NCI-H1417 (cell line): ENCODE measurements at regions not wholly inside any gene's neighbourhood (a gene's known extent, or its start where the extent isn't known, plus 50 kb on each side); places are given as distances from the start of the nearest gene placed in this dataset.

Experiments used
- DNase-seq, 3 experiments: peaks; one replicate each; lab custom pipeline; 2025; lab: John Stamatoyannopoulos, UW

DNA sequence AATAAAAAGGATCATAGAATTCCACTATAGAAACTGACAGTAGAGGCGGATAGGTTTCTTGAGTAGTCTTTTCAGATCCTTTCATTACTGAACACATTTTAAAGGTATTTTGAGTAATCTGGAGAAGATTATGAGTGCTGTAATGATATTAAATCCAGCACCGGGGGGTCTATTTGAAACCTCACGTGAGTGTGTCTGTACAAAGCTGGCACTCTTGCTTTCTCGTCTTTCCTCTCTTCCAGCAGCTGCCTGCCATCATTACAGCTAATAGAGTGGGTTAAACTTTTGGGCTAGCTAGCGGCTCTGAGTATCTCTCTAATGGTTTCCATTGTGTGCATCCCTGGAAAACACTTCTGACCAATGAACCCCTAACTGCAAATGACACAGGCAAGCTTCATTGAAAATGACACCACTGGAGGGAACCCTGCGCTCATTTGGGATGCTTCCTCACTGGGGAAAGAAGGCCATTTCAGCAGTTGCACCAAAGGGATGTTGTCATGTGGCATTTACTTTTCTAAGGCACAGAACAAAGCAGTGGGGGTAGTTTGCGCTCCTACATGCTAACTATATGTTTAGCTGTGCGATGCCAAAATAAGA is 101.0 kb downstream of the HRH4 start:
- DNase-seq = no peak

- DNase-seq = no peak
These were observed 106.8 kb downstream of the HRH4 start for GRCh38 chr18:24567199-24567598.

- no peak for DNase-seq
These were observed 110.3 kb downstream of the HRH4 start for GRCh38 chr18:24570716-24571115.

DNA sequence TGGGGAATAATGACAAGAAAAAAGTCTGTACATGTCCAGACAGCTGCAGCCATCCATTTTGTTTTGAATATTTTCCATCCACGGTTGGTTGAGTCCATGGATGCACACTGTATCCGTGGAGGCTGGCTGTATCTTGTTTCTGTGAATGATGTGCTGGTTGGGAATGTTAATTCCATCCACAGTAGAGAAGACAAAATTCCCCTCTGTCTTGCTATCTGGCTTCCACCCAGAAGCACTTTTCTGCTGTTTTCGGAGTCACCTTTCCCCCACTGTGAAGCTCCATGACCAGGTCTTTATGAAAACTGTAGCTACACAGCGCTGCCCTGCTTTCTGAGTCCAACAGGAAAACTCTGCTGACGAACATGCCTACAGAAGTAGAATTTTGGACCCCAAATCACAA is 122.3 kb downstream of the HRH4 start:
- DNase-seq = peak in 1 of 3 experiments; percentile 51

- DNase-seq = no peak
These were observed 123.8 kb downstream of the HRH4 start for GRCh38 chr18:24584205-24584604.

DNA sequence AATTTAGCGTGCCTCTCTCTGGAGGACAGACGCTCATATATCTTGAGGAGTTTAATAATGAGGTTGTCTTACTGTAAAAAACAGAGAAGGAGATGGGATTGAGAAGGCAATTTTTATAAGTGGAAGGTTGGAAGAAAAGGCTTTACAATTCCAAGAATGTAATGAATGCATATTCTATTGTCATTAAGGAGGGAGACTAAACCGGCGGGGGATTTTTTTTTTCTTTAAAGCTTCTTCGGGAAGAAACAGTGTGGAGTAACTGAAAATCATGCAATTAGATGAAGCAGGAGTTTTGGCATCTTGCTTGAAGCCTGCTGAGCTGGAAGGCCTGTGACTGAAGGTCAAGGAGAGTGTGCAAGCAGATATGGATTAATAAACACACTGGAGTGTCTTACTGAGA is 124.4 kb downstream of the HRH4 start:
- no peak for DNase-seq

GRCh38 chr18:24585996-24586566 is 125.6 kb downstream of the HRH4 start:
- DNase-seq = no peak

DNA sequence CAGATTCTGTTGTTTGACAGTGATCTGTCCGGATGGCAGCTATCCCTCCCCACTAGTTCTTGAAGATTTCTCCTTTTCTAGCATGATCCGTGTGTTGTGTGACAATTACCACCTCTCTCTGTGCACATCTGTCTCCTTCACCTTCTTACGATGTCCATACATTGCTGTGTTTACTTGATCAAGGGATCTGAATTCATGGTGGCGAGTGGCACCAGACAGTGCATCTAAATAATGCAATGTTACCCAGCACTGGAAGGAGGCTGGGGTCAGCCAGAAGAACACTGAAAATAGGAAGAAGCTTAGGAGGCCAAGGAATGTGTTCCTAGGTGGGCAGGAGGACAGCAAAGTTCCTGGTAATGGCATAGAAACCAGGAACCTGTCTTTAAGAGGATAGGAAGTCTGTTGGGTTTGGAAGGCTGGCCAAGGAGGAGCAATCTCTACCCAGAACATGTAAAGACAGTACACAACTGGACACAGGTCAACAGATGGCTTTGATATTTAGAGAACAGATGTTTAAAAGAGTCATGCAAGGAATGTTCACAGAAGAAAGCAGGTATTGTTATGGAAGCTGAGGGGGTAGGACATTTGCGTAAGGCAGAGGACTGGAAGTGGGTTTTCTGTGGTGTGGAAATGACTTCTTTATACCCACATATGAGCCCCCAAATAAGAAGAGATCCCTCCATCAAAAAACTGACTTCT is 126.4 kb downstream of the HRH4 start:
- no peak for DNase-seq

DNA sequence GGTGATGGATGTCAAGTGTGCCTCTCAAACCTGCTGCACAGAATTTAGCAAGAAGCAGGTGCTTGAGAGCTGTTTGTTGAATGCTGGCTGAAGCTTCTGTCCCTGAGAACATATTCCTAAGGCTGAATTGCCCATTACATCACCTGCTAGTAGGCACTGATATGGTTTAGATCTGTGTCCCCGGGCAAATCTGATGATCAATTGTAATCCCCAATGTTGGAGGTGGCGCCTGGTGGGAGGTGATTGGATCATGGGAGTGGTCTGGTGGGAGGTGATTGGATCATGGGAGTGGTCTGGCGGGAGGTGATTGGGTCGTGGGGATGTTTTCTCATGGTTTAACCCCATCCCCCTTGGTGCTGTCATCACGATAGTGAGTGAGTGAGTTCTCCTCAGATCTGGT is 128.0 kb downstream of the HRH4 start:
- DNase-seq = peak in 2 of 3 experiments; percentile 33 to 52

DNA sequence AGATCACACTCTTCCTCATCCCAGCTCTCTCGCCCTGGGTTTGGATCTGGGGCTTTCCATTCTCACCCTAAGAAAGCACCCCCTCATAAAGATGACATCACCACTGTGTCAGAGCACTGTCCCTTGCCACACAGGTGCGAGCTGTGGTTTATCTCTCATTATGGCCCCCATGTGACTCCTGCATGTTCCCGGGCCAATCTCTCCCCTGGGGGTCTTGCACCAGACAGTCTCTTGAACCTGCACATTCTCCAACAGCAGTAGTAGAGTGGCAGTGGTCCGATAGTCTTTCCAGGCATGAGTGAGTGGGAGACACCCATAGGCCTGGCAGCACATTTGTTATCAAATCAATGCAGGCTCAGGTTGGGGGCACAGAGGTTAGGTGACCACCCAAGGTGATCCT is 130.5 kb downstream of the HRH4 start:
- no peak for DNase-seq

- no peak for DNase-seq
These were observed 133.0 kb downstream of the HRH4 start for GRCh38 chr18:24593401-24593800.

GRCh38 chr18:24593886-24594285 is 133.4 kb downstream of the HRH4 start:
- no peak for DNase-seq

DNA sequence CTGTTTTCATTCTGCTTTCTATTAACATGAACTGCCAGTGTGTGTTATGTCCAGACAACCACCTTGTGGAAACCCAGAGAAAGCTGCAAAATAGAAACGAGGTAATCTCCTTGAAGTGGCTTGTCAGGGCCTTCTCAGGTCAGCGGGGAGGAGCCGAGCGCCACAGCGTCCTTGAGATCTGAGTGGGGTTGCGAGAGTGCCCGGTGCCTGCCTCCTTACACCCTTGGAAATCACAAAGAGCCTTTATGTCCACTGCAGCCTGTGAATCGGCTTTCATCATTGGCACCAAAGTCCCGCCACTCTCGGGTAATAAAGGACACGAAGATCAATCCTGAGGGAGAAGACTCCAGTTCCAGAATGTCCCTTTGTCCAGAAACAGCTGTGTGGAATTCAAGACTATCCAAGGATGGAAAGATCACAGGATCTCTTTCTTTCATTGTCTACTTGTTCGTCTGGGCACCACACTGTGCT is 135.2 kb downstream of the HRH4 start:
- no peak for DNase-seq

DNA sequence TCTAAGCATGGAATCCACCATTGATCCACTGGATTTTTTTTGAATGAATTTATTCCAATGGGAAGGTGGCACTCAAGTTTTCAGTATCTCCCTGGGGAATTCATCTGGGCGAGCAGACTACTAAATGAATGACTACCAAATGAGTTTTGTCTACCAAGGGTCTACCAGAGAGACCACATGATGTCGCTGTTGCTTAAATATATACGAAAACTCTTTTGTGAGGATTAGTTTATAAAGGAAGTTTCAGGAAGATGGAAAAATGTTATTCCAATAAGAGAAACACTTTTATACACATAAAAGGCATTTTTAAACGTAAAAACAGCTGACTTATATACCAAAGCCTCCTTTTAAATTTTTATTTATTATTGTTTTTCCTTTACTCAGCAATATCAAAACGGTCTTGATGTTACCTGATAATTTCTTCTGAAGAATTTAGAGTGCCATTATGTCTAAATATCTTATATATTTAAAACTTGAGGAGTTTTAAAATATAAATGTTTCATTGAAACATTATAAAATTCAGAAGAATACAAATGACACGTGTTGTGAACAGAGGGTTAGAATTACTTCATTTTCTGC is 139.7 kb downstream of the HRH4 start:
- DNase-seq = peak; percentile 36 to 89 (median 79)

GRCh38 chr18:24601585-24601984 is 141.1 kb downstream of the HRH4 start:
- DNase-seq = no peak

- DNase-seq = peak in 1 of 3 experiments; percentile 32
These were observed 141.8 kb downstream of the HRH4 start for GRCh38 chr18:24602201-24602600.

DNA sequence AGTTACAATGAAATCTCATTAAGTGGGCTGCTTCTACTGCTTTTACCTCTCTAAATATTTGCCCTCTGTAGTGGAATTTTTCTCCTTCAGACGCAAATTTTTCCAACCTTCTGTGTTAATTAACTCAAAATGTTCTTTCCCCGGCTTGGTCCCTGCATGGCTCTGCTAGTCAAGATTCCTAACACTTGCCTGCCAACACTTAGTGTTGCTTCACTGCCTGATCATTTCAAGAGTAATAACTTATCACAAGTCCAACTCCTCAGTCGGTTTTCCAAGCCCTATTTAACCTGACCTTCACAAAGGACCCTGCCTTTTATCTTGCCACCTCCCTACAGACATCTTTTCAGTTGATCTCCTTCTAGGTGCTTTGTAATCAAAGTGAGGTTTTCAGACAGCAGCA is 142.7 kb downstream of the HRH4 start:
- DNase-seq = no peak

GRCh38 chr18:24605444-24605843 is 145.0 kb downstream of the HRH4 start:
- DNase-seq = no peak

DNA sequence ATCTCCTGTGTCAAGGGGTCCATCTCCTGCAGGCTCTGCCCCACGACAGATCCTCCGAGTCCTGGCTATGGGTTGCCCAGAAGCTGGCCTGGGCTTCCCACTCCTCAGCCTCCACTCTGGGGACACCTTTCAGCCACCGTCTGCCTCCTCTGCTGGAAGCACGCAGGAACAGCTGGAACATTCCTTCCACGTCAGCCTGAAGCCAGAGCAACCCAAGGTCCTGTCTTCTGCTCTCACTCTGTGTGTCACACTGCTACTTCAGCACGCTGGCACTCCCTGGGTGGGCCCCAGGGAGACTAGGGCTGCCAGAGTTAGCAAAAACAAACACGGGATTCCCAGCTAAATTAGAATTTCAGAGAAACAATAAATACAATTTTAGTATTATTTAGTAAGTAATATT is 148.8 kb downstream of the HRH4 start:
- no peak for DNase-seq

DNA sequence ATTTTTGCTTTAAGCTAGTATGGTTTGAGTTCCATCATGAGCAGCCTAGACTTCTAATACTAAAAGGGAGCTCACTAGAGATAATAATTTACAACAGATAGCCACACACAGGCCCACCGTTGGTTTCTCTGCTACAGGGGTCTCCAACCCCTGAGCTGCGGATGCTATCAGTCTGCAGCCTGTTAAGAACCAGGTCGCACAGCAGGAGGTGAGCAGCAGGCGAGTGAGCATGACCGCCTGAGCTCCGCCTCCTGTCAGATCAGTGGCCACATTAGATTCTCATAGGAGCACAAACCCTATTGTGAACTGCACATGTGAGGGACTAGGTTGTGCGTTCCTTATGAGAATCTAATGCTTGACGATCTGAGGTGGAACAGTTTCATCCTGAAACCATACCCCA is 150.6 kb downstream of the HRH4 start:
- DNase-seq = peak in 1 of 3 experiments; percentile 17

DNA sequence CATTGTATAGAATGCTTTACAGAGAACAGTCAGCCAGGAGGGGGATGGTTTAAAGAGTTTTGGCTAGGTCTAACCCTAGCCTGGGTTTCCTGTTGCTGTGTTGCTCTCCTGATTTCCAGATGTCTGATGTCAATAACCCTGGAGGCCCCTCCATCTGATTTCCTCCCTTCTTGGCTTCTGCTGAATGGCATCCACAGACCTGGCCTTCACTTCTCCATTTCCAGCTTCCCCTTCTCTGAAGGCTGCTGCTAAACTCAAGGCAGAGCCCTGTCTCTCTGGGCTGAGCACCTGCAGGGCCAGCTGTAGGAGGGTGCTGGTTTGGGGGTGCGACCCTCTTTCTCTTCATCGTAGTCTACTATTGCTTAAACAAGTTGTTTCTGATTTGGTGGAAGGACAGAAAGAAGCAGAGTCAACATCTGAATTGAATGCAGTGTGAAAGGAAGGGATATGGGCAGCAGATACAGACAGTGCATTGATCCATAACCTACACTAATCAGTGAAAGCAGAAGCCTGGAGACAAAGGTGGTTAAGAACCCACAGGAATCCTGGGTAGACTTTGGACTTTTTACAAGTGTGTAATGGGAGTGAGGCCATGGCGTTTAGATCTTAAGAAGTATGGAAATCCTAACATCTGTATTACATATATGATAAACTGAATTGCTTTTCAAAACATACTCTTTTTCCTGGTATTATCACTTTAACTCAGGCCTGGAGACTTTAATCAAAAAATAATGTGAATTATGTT is 153.6 kb downstream of the HRH4 start:
- no peak for DNase-seq

- DNase-seq = peak; percentile 58 to 89 (median 60)
These were observed 156.2 kb downstream of the HRH4 start for GRCh38 chr18:24616653-24617052.
